ENCODE measurements at regions not wholly inside any gene's neighbourhood (a gene's known extent, or its start where the extent isn't known, plus 50 kb on each side); places are given as distances from the start of the nearest gene placed in this dataset.

DNA sequence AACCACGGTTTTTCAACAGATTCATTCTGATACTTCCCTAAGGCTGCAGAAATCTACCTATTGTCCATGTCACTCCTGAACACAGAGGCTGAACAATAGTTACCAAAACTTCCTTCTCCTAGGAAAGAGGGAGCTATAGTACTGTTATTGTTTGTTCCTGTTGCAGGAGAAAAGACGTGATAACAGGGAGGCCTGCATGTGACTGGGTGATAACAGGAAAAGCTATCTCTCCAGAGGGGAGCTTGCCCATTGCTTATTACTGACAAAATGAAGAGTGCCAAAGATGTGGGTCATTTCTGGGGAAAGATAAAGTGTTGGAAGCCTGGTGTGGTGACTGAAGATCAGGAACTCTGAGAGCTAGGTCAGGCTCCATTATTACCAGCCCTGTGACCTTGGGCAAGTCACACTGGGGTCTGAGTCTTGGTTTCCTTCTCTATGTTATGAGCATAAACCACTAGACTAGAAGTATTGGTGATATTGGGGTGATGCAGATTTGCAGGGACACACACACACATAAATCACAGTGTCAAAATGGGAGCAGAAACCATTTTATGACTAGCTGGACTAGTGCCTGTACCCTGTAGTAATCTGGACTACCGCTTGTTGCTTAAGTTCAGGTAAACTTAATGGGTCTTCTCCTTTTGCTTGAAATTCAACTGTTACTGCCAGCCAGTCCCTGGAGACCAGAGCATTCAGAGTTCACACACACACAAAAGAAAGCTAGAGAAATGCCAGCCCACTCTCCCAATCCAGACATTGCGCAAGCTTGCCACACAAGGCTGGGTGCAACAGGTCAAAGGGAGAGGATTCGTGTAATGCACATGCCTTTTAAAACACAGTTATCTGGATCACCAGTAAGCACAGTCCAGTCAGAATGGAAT is 136.0 kb upstream of the CNR1 start:
- no peaks in the 10 kb centered on the region for H3K9me3 ChIP-seq (ENCODE audit: low read depth, low read length)
- no peak overlapping the region for H3K9ac ChIP-seq (ENCODE audit: insufficient read length)
- H3K4me3 ChIP-seq, result no peak overlapping the region
- no peak for TF ChIP-seq FOXP2 (optimal IDR thresholded peaks at IDR 0.05; ENCODE audit: control extremely low read depth, extremely low read length, insufficient read depth)
- TF ChIP-seq EZH2 (IDR thresholded peaks at IDR 0.05), result no peak
- no peak for TF ChIP-seq POLR2AphosphoS5 (IDR thresholded peaks at IDR 0.05; ENCODE audit: borderline replicate concordance, low read depth, low read length)
- no peaks in the 10 kb centered on the region for H3K36me3 ChIP-seq (ENCODE audit: insufficient read depth, low read length)
- H3K27ac ChIP-seq, result no peak overlapping the region
- DNase-seq (ENCODE audit: low read depth, low spot score), result no peak

DNA sequence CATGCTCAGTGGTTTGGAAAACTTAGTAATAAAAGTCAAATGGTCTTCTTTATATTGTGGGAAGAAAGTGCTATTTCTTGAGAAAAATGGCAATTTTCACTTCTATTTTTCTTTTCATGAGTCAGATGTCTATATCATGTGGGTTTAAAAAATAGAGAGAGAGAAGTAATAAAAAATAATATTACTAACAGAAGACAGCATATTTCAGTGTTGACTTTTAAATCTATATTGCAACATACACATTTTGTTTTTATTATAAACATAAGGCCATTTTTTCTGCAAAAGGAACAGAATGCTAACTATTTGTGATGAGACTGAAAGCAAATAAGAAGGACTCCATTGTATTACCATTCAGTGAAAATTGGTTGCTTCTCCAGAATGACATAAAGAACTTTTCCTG is 135.1 kb upstream of the CNR1 start:
- no peak for TF ChIP-seq EZH2 (IDR thresholded peaks at IDR 0.05)
- no peak for TF ChIP-seq FOXP2 (optimal IDR thresholded peaks at IDR 0.05; ENCODE audit: control extremely low read depth, extremely low read length, insufficient read depth)
- no peak for TF ChIP-seq POLR2AphosphoS5 (IDR thresholded peaks at IDR 0.05; ENCODE audit: borderline replicate concordance, low read depth, low read length)
- H3K4me3 ChIP-seq, result no peak overlapping the region
- DNase-seq (ENCODE audit: low read depth, low spot score), result no peak
- H3K27ac ChIP-seq, result no peak overlapping the region
- no peaks in the 10 kb centered on the region for H3K9me3 ChIP-seq (ENCODE audit: low read depth, low read length)
- H3K9ac ChIP-seq (ENCODE audit: insufficient read length), result no peak overlapping the region
- H3K36me3 ChIP-seq (ENCODE audit: insufficient read depth, low read length), result no peaks in the 10 kb centered on the region

DNA sequence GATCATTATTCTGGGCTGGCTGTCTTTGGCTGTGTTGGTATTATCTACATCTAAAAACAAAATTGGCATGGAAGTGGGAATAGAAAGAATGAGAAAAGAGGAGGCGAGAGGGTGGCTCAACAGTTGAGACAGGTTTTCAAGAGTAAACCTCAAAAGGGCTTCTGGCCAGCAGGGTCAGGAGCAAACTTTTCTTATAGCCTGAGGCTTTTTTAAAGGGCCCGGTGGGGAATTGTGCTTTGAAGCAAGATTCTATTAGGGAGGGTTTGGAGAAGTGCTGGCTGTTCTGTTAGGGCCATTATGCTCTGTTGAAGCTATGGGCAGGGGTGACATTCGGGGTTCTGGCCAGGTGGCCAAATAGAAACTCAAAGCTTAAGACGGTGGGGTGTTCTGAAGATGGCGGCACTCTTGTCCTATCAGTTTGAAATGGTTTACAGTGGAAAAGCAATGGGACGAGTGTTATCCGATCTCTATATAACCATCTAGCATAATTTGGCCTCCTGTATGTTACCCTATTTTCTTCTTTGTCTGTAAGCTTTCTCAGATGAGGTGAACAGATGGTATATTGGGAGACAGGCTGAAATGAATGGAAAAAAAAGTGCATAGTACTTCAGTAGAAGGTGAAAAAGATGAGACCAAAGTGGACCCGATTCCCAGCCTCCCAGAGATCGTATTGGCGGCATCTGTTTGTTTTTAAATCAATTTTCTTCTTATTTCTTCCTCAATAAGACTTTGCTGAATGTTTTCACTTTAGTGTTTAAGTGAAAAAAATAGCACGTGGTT is 132.1 kb upstream of the CNR1 start:
- Histone ChIP-seq H3K27ac (no peak overlapping the region), H3K36me3 (ENCODE audit: insufficient read depth, low read length) (no peaks in the 10 kb centered on the region)
- no peak for DNase-seq (ENCODE audit: low read depth, low spot score)

DNA sequence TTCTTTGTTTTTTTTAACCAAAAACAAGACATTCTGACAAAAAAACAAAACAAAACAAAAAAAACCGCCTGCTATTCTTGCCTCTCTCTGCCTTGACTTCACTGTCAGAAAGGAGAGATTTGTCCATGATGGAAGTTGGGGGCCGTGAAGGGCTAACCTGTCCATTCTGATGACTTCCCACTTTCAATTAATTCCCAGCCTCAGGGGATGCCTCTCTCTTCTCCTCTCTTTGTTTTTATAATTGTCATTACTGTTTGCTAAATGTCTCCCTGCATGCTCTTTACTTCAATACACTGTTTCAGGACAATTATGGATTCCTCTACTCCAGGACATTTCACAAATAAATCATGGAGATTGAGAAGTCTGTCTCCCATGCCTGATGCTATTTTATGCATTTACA is 130.5 kb upstream of the CNR1 start:
- H3K27ac ChIP-seq, result no peak overlapping the region
- no peak for DNase-seq (ENCODE audit: low read depth, low spot score)
- H3K36me3 ChIP-seq (ENCODE audit: insufficient read depth, low read length), result no peaks in the 10 kb centered on the region
- H3K4me3 ChIP-seq, result no peak overlapping the region
- H3K9ac ChIP-seq (ENCODE audit: insufficient read length), result no peak overlapping the region
- no peaks in the 10 kb centered on the region for H3K9me3 ChIP-seq (ENCODE audit: low read depth, low read length)
- no peak for TF ChIP-seq POLR2AphosphoS5 (IDR thresholded peaks at IDR 0.05; ENCODE audit: borderline replicate concordance, low read depth, low read length)
- no peak for TF ChIP-seq EZH2 (IDR thresholded peaks at IDR 0.05)
- TF ChIP-seq FOXP2 (optimal IDR thresholded peaks at IDR 0.05; ENCODE audit: control extremely low read depth, extremely low read length, insufficient read depth), result no peak

More for the DNA sequence above, 132.1 kb upstream of the CNR1 start:
- Histone ChIP-seq H3K4me3 (no peak overlapping the region), H3K9me3 (ENCODE audit: low read depth, low read length) (no peaks in the 10 kb centered on the region), H3K9ac (ENCODE audit: insufficient read length) (no peak overlapping the region)
- no peak for TF ChIP-seq EZH2 (IDR thresholded peaks at IDR 0.05)
- no peak for TF ChIP-seq FOXP2 (optimal IDR thresholded peaks at IDR 0.05; ENCODE audit: control extremely low read depth, extremely low read length, insufficient read depth)
- no peak for TF ChIP-seq POLR2AphosphoS5 (IDR thresholded peaks at IDR 0.05; ENCODE audit: borderline replicate concordance, low read depth, low read length)

DNA sequence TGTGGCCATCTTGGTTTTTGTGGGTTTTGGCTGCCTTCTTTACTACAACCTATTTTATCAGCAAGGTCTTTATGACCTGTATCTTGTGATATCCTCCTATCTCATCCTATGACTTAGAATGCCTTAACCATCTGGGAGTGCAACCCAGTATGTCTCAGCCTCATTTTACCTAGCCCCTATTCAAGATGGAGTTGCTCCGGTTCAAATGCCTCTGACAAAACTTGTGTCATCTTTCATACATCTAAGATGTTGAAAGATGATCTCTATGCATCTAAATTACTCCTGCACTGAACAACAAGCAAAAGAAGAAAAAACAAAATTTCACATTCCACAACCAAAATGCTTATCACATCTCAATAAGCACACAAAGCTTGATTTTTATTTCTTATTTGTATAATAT is 129.5 kb upstream of the CNR1 start:
- Histone ChIP-seq H3K4me3 (no peak overlapping the region), H3K27ac (no peak overlapping the region), H3K36me3 (ENCODE audit: insufficient read depth, low read length) (no peaks in the 10 kb centered on the region), H3K9ac (ENCODE audit: insufficient read length) (no peak overlapping the region), H3K9me3 (ENCODE audit: low read depth, low read length) (no peaks in the 10 kb centered on the region)
- no peak for TF ChIP-seq FOXP2 (optimal IDR thresholded peaks at IDR 0.05; ENCODE audit: control extremely low read depth, extremely low read length, insufficient read depth)
- no peak for TF ChIP-seq POLR2AphosphoS5 (IDR thresholded peaks at IDR 0.05; ENCODE audit: borderline replicate concordance, low read depth, low read length)
- no peak for TF ChIP-seq EZH2 (IDR thresholded peaks at IDR 0.05)
- DNase-seq (ENCODE audit: low read depth, low spot score), result no peak

DNA sequence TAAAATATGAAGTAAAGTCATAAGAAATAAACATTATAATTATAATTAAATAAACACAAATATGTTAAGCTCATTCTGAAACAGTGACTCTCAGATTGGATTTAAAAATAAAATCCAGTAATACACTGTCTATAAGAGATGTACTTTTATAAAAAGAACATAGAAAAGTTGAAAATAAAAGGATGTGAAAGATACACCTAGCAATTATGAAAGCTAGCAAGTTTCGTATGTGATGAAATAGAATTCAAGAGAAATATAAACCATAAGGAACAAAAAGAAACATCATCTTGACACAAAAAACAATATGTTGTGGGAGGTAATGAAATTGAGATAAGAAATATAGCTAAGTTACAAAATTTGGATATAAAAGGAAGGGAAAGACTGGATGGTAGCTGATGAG is 128.6 kb upstream of the CNR1 start:
- no peak overlapping the region for H3K27ac ChIP-seq
- no peak for TF ChIP-seq EZH2 (IDR thresholded peaks at IDR 0.05)
- TF ChIP-seq FOXP2 (optimal IDR thresholded peaks at IDR 0.05; ENCODE audit: control extremely low read depth, extremely low read length, insufficient read depth), result no peak
- no peak for TF ChIP-seq POLR2AphosphoS5 (IDR thresholded peaks at IDR 0.05; ENCODE audit: borderline replicate concordance, low read depth, low read length)
- no peak overlapping the region for H3K4me3 ChIP-seq
- no peak overlapping the region for H3K9ac ChIP-seq (ENCODE audit: insufficient read length)
- H3K36me3 ChIP-seq (ENCODE audit: insufficient read depth, low read length), result no peaks in the 10 kb centered on the region
- H3K9me3 ChIP-seq (ENCODE audit: low read depth, low read length), result no peaks in the 10 kb centered on the region
- DNase-seq (ENCODE audit: low read depth, low spot score), result no peak

DNA sequence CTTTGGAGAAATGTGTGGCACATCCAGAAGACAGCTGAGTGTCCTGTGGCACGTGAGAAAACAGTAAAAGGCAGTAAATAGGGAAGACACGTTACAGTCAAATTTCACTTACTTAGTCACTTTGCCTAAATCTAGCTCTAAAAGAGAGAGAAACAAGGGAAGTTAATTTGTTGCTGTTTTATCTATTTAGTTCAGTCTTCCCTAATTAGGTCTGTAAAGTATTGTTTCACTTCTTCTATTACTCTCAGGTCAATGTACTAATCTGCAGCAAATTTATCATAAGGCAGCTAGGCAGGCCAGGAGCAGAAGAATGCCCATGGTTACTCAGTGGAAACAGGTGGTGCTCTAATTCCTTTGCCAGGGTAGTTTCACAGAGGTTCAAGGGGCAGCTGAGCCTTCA is 124.3 kb upstream of the CNR1 start:
- TF ChIP-seq POLR2AphosphoS5 (IDR thresholded peaks at IDR 0.05; ENCODE audit: borderline replicate concordance, low read depth, low read length), result no peak
- no peak for TF ChIP-seq EZH2 (IDR thresholded peaks at IDR 0.05)
- no peak for TF ChIP-seq FOXP2 (optimal IDR thresholded peaks at IDR 0.05; ENCODE audit: control extremely low read depth, extremely low read length, insufficient read depth)
- no peak for DNase-seq (ENCODE audit: low read depth, low spot score)
- H3K27ac ChIP-seq, result no peak overlapping the region

DNA sequence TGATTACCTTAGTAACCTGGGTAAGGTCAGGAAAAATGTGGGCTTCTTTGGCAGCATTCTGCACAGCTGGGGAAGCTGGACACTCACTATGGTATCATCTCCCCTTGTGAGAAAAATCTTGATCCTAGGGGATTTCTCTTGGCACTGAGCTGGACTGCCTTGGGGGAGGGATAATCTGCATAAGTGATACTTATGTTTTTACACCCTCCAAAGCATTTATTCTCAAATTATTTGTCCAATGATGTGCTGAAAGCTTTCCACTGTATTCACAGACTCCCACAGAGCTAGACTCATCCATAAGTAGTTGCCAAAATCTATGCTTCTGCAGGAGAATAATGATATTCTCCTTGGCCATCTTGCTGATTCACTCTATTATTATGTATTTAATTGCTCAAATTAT is 121.5 kb upstream of the CNR1 start:
- Histone ChIP-seq H3K9ac (ENCODE audit: insufficient read length) (no peak overlapping the region), H3K9me3 (ENCODE audit: low read depth, low read length) (no peaks in the 10 kb centered on the region), H3K36me3 (ENCODE audit: insufficient read depth, low read length) (no peaks in the 10 kb centered on the region), H3K27ac (no peak overlapping the region), H3K4me3 (no peak overlapping the region)
- no peak for DNase-seq (ENCODE audit: low read depth, low spot score)
- TF ChIP-seq POLR2AphosphoS5 (IDR thresholded peaks at IDR 0.05; ENCODE audit: borderline replicate concordance, low read depth, low read length) (no peak), EZH2 (IDR thresholded peaks at IDR 0.05) (no peak), FOXP2 (optimal IDR thresholded peaks at IDR 0.05; ENCODE audit: control extremely low read depth, extremely low read length, insufficient read depth) (no peak)

More for the DNA sequence above, 124.3 kb upstream of the CNR1 start:
- Histone ChIP-seq H3K9me3 (ENCODE audit: low read depth, low read length) (no peaks in the 10 kb centered on the region), H3K36me3 (ENCODE audit: insufficient read depth, low read length) (no peaks in the 10 kb centered on the region), H3K9ac (ENCODE audit: insufficient read length) (no peak overlapping the region), H3K4me3 (no peak overlapping the region)
